ENCODE measurements at regions not wholly inside any gene's neighbourhood (a gene's known extent, or its start where the extent isn't known, plus 50 kb on each side); places are given as distances from the start of the nearest gene placed in this dataset.

DNA sequence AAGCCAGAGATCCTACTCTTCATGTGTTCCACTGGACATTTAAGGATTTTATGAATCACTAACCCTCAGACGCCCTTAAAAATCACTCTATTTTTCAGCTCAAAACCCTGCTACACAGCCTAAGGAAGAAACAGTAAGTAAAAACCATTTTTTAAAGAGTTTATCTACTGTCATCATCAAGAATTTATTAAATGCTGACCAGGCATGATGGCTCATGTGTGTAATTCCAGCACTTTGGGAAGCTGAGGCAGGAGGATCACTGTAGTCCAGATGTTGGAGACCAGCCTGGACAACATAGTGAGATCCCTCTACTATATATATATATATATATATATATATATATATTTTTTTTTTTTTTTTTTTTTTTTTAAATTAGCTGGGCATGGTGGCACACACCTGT is 124.2 kb upstream of the ID4 start:
- Mint-ChIP-seq H3K9me3 (peaks cover 7% of the 10 kb centered on the region), H3K27ac (no peak overlapping the region), H3K36me3 (no peaks in the 10 kb centered on the region), H3K4me1 (peaks cover 14% of the 10 kb centered on the region), H3K4me3 (no peak overlapping the region), H3K27me3 (ENCODE audit: low read depth) (no peaks in the 10 kb centered on the region)
- TF ChIP-seq, protein P1, sequence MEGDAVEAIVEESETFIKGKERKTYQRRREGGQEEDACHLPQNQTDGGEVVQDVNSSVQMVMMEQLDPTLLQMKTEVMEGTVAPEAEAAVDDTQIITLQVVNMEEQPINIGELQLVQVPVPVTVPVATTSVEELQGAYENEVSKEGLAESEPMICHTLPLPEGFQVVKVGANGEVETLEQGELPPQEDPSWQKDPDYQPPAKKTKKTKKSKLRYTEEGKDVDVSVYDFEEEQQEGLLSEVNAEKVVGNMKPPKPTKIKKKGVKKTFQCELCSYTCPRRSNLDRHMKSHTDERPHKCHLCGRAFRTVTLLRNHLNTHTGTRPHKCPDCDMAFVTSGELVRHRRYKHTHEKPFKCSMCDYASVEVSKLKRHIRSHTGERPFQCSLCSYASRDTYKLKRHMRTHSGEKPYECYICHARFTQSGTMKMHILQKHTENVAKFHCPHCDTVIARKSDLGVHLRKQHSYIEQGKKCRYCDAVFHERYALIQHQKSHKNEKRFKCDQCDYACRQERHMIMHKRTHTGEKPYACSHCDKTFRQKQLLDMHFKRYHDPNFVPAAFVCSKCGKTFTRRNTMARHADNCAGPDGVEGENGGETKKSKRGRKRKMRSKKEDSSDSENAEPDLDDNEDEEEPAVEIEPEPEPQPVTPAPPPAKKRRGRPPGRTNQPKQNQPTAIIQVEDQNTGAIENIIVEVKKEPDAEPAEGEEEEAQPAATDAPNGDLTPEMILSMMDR (IDR thresholded peaks at IDR 0.05; ENCODE audit: unreplicated experiment): no peak
- DNase-seq (ENCODE audit: low spot score in 2 of 2, unreplicated experiment in 2 of 2): no peak

DNA sequence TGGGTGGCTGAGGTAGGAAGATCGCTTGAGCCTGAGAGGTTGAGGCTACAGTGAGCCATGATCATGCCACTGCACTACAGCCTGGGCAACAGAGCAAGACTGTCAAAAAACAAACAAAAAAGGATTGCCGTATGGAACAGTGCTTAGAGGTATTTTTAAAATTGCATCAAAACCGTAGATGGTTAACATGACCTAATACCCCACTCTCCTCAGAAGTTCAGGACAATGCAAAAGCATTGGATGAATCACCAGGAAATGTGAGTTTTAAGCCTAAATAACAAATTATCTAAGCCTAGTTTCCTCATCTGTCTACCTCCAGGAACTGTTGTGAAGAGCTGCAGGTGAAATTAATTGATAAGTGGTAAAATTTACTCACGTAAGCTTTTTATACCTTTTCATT is 123.8 kb upstream of the ID4 start:
- no peak overlapping the region for H3K27ac Mint-ChIP-seq
- H3K4me1 Mint-ChIP-seq: peaks cover 14% of the 10 kb centered on the region
- no peak overlapping the region for H3K4me3 Mint-ChIP-seq
- peaks cover 7% of the 10 kb centered on the region for H3K9me3 Mint-ChIP-seq
- no peaks in the 10 kb centered on the region for H3K36me3 Mint-ChIP-seq
- DNase-seq (ENCODE audit: low spot score in 2 of 2, unreplicated experiment in 2 of 2): no peak
- TF ChIP-seq, protein P1 (IDR thresholded peaks at IDR 0.05; ENCODE audit: unreplicated experiment): no peak
- H3K27me3 Mint-ChIP-seq (ENCODE audit: low read depth): no peaks in the 10 kb centered on the region

DNA sequence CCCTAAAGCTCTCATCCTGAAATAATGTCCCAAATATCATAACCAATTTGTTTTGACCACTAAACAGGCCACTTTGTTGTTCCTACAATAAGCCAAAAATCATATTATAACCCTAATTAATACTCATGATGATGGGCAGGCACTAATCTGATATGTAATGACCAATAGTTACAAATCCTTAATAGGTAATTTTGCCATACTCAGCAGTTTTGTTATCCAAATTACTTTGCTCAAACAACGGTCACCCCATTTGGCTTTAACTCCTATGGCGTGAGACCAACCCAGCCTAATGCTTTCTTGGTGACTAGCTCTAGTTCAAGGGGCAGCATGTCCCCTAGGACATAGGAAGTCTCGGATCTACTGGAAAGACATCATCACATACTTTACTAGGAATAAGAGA is 123.2 kb upstream of the ID4 start:
- peaks cover 14% of the 10 kb centered on the region for H3K4me1 Mint-ChIP-seq
- H3K9me3 Mint-ChIP-seq: peaks cover 7% of the 10 kb centered on the region
- no peak overlapping the region for H3K4me3 Mint-ChIP-seq
- H3K36me3 Mint-ChIP-seq: no peaks in the 10 kb centered on the region
- TF ChIP-seq, protein P1 (IDR thresholded peaks at IDR 0.05; ENCODE audit: unreplicated experiment): no peak
- no peak for DNase-seq (ENCODE audit: low spot score in 2 of 2, unreplicated experiment in 2 of 2)
- no peak overlapping the region for H3K27ac Mint-ChIP-seq
- H3K27me3 Mint-ChIP-seq (ENCODE audit: low read depth): no peaks in the 10 kb centered on the region

DNA sequence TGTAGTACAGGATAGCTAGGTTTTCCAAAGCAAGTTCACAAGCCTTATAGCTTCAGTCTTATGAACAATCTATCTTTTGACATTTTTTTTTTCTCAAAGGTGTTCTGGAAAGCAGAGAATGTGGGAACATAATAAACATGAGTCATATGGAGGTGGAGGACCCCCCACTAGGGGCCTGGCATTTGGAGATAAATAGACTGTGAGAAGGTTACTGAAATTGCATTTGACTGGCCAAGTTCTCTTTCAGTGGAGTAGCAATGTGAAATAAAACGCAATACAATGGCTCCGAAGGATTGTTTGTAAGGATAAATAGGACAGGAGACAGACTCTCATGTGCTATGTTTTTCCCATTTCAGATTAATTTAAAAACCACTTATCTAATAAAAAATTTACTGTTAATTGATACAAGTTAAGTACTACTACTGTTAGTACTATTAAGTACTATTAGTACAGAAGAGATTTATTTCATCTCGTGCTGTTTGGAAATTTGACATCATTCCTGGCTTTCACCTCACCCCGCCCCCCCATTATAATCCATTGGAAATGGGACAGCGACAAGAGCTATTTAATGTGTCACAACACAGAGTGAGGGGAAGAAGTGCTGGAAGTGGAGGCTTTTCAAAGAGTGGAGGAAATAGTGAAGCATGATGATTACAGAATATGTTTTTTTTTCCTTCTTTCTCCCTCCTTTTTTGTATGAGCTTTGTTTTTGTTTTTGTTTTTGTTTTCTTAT is 122.6 kb upstream of the ID4 start:
- TF ChIP-seq, protein P1 (IDR thresholded peaks at IDR 0.05; ENCODE audit: unreplicated experiment): no peak
- H3K36me3 Mint-ChIP-seq: no peaks in the 10 kb centered on the region
- H3K27me3 Mint-ChIP-seq (ENCODE audit: low read depth): no peaks in the 10 kb centered on the region
- H3K9me3 Mint-ChIP-seq: peaks cover 7% of the 10 kb centered on the region
- no peak overlapping the region for H3K4me3 Mint-ChIP-seq
- no peak overlapping the region for H3K27ac Mint-ChIP-seq
- DNase-seq (ENCODE audit: low spot score in 2 of 2, unreplicated experiment in 2 of 2): no peak
- H3K4me1 Mint-ChIP-seq: peaks cover 18% of the 10 kb centered on the region

DNA sequence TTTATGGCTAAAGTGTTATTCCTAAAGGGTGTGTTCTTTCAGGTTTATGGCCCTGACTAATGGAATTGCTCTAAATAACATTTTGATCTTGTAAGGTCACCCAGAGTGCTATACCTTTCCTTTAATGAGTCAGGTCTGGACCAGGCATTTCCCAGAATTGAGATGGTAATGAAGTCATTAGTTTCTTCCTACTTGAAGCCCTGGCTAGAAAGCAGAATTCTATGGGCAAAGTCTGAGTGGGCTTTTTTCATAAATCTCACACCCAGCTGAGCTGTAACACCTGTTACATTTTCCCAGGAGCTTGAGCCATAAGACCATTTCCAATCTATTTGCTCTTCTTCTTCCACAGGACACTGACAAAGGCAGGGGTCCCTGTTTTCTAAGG is 122.0 kb upstream of the ID4 start:
- DNase-seq (ENCODE audit: low spot score in 2 of 2, unreplicated experiment in 2 of 2): no peak
- Mint-ChIP-seq H3K36me3 (no peaks in the 10 kb centered on the region), H3K27ac (no peak overlapping the region), H3K27me3 (ENCODE audit: low read depth) (no peaks in the 10 kb centered on the region), H3K4me1 (peaks cover 23% of the 10 kb centered on the region), H3K4me3 (no peak overlapping the region), H3K9me3 (peaks cover 7% of the 10 kb centered on the region)
- TF ChIP-seq, protein P1 (IDR thresholded peaks at IDR 0.05; ENCODE audit: unreplicated experiment): no peak
